T-helper 2 cell (primary cell): ENCODE measurements at regions not wholly inside any gene's neighbourhood (a gene's known extent, or its start where the extent isn't known, plus 50 kb on each side); places are given as distances from the start of the nearest gene placed in this dataset.
"Not testable (repeated sequence)": the region's sequence is repeated elsewhere in the genome, so short reads cannot be mapped to it uniquely, and the experiment has no call there.

ENCODE experiments used
- DNase-seq, 5 experiments: peaks; one replicate each; pipeline versions ENCODE4 v3.0.0 to v3.0.0-alpha.2; 2012 to 2022

- DNase-seq = peak in 2 of 5 experiments; percentile 2 to 3
Observed at GRCh38 chr14:105880616-105881015, 354.2 kb downstream of the TMEM121 start.

- peak in 2 of 5 experiments; percentile 2 to 6 for DNase-seq
Observed at GRCh38 chr14:105881021-105881930, 354.9 kb downstream of the TMEM121 start.

- DNase-seq = peak in 1 of 5 experiments; percentile 0
Observed at GRCh38 chr14:105882011-105882410, 355.6 kb downstream of the TMEM121 start.

GRCh38 chr14:105882626-105883025 lies 356.2 kb downstream of the TMEM121 start:
- peak in 2 of 5 experiments; percentile 3 to 4 for DNase-seq

GRCh38 chr14:105883066-105884005 lies 357.0 kb downstream of the TMEM121 start:
- peak in 2 of 5 experiments; percentile 1 to 5 for DNase-seq

GRCh38 chr14:105884192-105884807 lies 357.9 kb downstream of the TMEM121 start:
- DNase-seq = not testable (repeated sequence)

GRCh38 chr14:105884808-105885281 lies 358.5 kb downstream of the TMEM121 start:
- peak in 1 of 5 experiments; percentile 0 for DNase-seq

- peak in 1 of 5 experiments; percentile 1 for DNase-seq
Observed at GRCh38 chr14:105885561-105886320, 359.4 kb downstream of the TMEM121 start.

GRCh38 chr14:105886791-105887191 lies 360.4 kb downstream of the TMEM121 start:
- not testable (repeated sequence) for DNase-seq

GRCh38 chr14:105887692-105888091 lies 361.3 kb downstream of the TMEM121 start:
- DNase-seq = no peak

GRCh38 chr14:105888151-105888550 lies 361.8 kb downstream of the TMEM121 start:
- DNase-seq = no peak

GRCh38 chr14:105888784-105889665 lies 362.6 kb downstream of the TMEM121 start:
- peak in 1 of 5 experiments; percentile 2 for DNase-seq

- peak in 1 of 5 experiments; percentile 9 for DNase-seq
Observed at GRCh38 chr14:105889666-105890473, 363.5 kb downstream of the TMEM121 start.

GRCh38 chr14:105890474-105891220 lies 364.3 kb downstream of the TMEM121 start:
- DNase-seq = peak in 1 of 5 experiments; percentile 2

GRCh38 chr14:105891221-105891602 lies 364.8 kb downstream of the TMEM121 start:
- DNase-seq = no peak

GRCh38 chr14:105891631-105892452 lies 365.5 kb downstream of the TMEM121 start:
- peak in 2 of 5 experiments; percentile 0 to 5 for DNase-seq
